GM20000 (cell line): ENCODE measurements at regions not wholly inside any gene's neighbourhood (a gene's known extent, or its start where the extent isn't known, plus 50 kb on each side); places are given as distances from the start of the nearest gene placed in this dataset.

ENCODE experiments used
- DNase-seq: peaks from one replicate; pipeline ENCODE4 v3.0.0; 2012; ENCODE audit warnings: low spot score
- CTCF ChIP-seq: IDR thresholded peaks from 2 replicates; pipeline ENCODE4 v1.5.1; 2012; ENCODE audit warnings: mild to moderate bottlenecking, control low read depth; ENCODE audit errors: extremely low read depth, missing control alignments

GRCh38 chr9:32289756-32290155, 94.7 kb upstream of the ACO1 start:
- no peak for DNase-seq
- TF ChIP-seq CTCF: no peak

GRCh38 chr9:32291370-32291769, 93.1 kb upstream of the ACO1 start:
- no peak for DNase-seq
- no peak for TF ChIP-seq CTCF

GRCh38 chr9:32292611-32293010, 91.8 kb upstream of the ACO1 start:
- no peak for TF ChIP-seq CTCF
- no peak for DNase-seq

GRCh38 chr9:32293091-32293490, 91.4 kb upstream of the ACO1 start:
- no peak for TF ChIP-seq CTCF
- no peak for DNase-seq

GRCh38 chr9:32294106-32294505, 90.3 kb upstream of the ACO1 start:
- no peak for TF ChIP-seq CTCF
- DNase-seq: no peak

GRCh38 chr9:32300373-32300772, 84.1 kb upstream of the ACO1 start:
- no peak for TF ChIP-seq CTCF
- DNase-seq: no peak

- DNase-seq: no peak
- TF ChIP-seq CTCF: no peak
These were observed 79.9 kb upstream of the ACO1 start for GRCh38 chr9:32304495-32304894.
